Endodermal cell (in vitro differentiated cells): ENCODE measurements at regions not wholly inside any gene's neighbourhood (a gene's known extent, or its start where the extent isn't known, plus 50 kb on each side); places are given as distances from the start of the nearest gene placed in this dataset.

Source experiments
- DNase-seq: peaks from one replicate; pipeline ENCODE4 v3.0.0-alpha.2; 2017
- H3K27ac ChIP-seq: 2 replicates; pipeline ENCODE4 v1.5.1; 2013; ENCODE audit warnings: mild to moderate bottlenecking, low read depth, low read length, moderate library complexity
- H3K27me3 ChIP-seq: 2 replicates; pipeline ENCODE4 v1.6.1; 2013; ENCODE audit warnings: mild to moderate bottlenecking, low read length, moderate library complexity; ENCODE audit not compliant: insufficient read depth, control insufficient read depth, poor library complexity, severe bottlenecking
- H3K36me3 ChIP-seq: 2 replicates; pipeline ENCODE4 v1.7.0; 2013; ENCODE audit warnings: mild to moderate bottlenecking, low read length, moderate library complexity; ENCODE audit not compliant: control insufficient read depth, insufficient read depth
- H3K4me1 ChIP-seq: one replicate; pipeline ENCODE4 v1.7.0; 2013; ENCODE audit warnings: low read length; ENCODE audit not compliant: control insufficient read depth, insufficient read depth
- H3K4me3 ChIP-seq: 2 replicates; pipeline ENCODE4 v1.5.1; 2013; ENCODE audit warnings: mild to moderate bottlenecking, low read length, moderate library complexity
- H3K9ac ChIP-seq: 2 replicates; pipeline ENCODE4 v1.6.1; 2013; ENCODE audit warnings: mild to moderate bottlenecking, low read length, moderate library complexity; ENCODE audit not compliant: poor library complexity, severe bottlenecking; ENCODE audit errors: extremely low read depth
- H3K9me3 ChIP-seq: 2 replicates; pipeline ENCODE4 v1.6.1; 2013; ENCODE audit warnings: mild to moderate bottlenecking, low read length, moderate library complexity; ENCODE audit not compliant: control insufficient read depth
- H3K27ac Mint-ChIP-seq: 2 replicates; pipeline ENCODE4 v1.8.0; 2020; ENCODE audit warnings: mixed read lengths
- H3K27me3 Mint-ChIP-seq: 2 replicates; pipeline ENCODE4 v1.8.0; 2021; ENCODE audit warnings: mild to moderate bottlenecking, mixed read lengths; ENCODE audit not compliant: insufficient read depth
- H3K36me3 Mint-ChIP-seq: 2 replicates; pipeline ENCODE4 v1.8.0; 2020; ENCODE audit warnings: low read depth, mixed read lengths
- H3K4me1 Mint-ChIP-seq: 2 replicates; pipeline ENCODE4 v1.8.0; 2020; ENCODE audit warnings: mixed read lengths
- H3K4me3 Mint-ChIP-seq: 2 replicates; pipeline ENCODE4 v1.8.0; 2020; ENCODE audit warnings: mild to moderate bottlenecking, moderate library complexity, mixed read lengths
- H3K9me3 Mint-ChIP-seq: 2 replicates; pipeline ENCODE4 v1.8.0; 2020; ENCODE audit warnings: mild to moderate bottlenecking, mixed read lengths
- WGBS, 2 experiments: methylation state at CpG; one replicate each; pipeline versions ENCODE4 v1.1.5 to v1.1.7; 2013; ENCODE audit warnings: missing lambda C conversion rate in 2 of 2, mixed read lengths in 1 of 2; ENCODE audit not compliant: insufficient coverage in 1 of 2, insufficient read length in 1 of 2; 5-methylcytosine and 5-hydroxymethylcytosine counted together
- TF ChIP-seq, protein P1 (sequence below): fragments of 200-600 bp; sonication (generic); conservative IDR thresholded peaks from 2 replicates; pipeline ENCODE4 v1.5.0; 2021; ENCODE audit warnings: antibody characterized with exemption, mild to moderate bottlenecking

DNA sequence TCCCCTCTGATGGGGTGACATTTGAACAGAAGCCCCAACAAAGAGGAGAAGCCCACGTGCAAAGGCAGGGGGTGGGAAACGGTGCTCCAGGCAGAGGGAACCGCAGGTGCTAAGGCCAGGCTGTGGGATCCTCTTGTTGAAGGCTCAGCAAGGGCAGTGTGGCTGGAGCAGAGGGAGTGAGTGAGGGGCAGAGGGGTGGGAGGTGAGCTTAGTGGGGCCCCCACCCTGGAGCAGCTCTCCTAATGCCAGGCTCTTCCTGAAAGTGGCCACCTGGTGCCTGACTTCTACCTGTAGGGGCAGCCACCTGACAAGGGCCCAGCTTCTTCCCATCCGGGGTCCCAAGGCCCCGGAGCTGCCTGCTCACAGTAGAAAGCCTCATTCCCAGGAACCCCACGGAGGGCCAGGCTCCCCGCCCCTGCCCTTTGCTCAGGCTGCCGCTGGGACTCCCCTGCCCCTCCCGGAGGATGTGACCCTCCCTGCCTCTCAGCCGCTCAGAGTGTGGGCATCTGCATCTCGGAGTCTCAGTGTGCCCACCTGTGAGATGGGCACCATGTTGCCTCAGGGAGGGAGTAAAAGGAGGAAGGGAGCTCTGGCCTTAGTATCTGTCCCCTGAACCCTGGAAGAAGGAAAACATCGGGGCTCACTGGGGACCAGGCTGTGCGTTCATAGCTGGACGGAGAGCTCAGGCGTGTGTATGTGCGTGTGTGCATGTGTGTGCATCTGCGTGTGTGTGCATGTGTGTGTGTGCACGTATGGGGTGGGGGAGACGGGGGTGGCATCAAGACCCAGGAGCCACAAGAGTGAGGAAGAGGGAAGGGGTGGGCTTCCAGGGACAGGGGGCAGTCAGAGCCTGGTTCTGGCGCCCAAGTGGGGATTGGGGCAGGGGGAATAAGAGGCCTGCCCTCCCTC, 119.4 kb downstream of the CEBPB start:
- TF ChIP-seq, protein P1, sequence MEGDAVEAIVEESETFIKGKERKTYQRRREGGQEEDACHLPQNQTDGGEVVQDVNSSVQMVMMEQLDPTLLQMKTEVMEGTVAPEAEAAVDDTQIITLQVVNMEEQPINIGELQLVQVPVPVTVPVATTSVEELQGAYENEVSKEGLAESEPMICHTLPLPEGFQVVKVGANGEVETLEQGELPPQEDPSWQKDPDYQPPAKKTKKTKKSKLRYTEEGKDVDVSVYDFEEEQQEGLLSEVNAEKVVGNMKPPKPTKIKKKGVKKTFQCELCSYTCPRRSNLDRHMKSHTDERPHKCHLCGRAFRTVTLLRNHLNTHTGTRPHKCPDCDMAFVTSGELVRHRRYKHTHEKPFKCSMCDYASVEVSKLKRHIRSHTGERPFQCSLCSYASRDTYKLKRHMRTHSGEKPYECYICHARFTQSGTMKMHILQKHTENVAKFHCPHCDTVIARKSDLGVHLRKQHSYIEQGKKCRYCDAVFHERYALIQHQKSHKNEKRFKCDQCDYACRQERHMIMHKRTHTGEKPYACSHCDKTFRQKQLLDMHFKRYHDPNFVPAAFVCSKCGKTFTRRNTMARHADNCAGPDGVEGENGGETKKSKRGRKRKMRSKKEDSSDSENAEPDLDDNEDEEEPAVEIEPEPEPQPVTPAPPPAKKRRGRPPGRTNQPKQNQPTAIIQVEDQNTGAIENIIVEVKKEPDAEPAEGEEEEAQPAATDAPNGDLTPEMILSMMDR, result peak; percentile 23
- H3K36me3 Mint-ChIP-seq, result no peaks in the 10 kb centered on the region
- H3K4me3 Mint-ChIP-seq, result no peak overlapping the region
- no peaks in the 10 kb centered on the region for H3K9me3 ChIP-seq
- H3K4me3 ChIP-seq, result no peak overlapping the region
- peaks cover 13% of the 10 kb centered on the region for H3K4me1 Mint-ChIP-seq
- no peaks in the 10 kb centered on the region for H3K27me3 ChIP-seq
- peak; percentile 59 for DNase-seq
- H3K9ac ChIP-seq, result no peak overlapping the region
- no peak overlapping the region for H3K27ac Mint-ChIP-seq
- 79 to 88% methylated on average over 9 to 20 of the region's 20 CpGs for WGBS, 2 experiments
- no peaks in the 10 kb centered on the region for H3K4me1 ChIP-seq
- no peaks in the 10 kb centered on the region for H3K36me3 ChIP-seq
- no peaks in the 10 kb centered on the region for H3K9me3 Mint-ChIP-seq
- H3K27me3 Mint-ChIP-seq, result no peaks in the 10 kb centered on the region
- no peak overlapping the region for H3K27ac ChIP-seq

DNA sequence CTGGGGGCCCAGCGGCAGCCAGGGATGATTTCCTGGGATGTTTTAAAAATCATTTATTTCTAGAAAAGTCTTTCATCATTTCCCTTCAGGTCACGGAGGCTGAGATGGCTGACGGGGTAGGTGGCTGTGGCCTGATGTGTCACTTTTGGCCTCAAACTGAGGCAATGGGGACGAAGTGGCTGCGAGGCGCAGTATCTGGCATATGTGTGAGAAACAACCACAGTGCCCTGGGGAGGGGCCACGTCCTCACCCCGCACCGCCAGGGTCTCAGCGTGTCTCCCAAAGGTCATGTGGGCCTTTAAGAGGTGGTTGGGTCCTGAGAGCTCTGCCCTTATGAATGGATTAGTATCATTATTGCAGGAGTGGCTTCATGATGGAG, 120.0 kb downstream of the CEBPB start:
- Mint-ChIP-seq H3K27ac (no peak overlapping the region), H3K9me3 (no peaks in the 10 kb centered on the region), H3K4me3 (no peak overlapping the region), H3K4me1 (peaks cover 13% of the 10 kb centered on the region), H3K27me3 (no peaks in the 10 kb centered on the region), H3K36me3 (no peaks in the 10 kb centered on the region)
- Histone ChIP-seq H3K9ac (no peak overlapping the region), H3K36me3 (no peaks in the 10 kb centered on the region), H3K27me3 (no peaks in the 10 kb centered on the region), H3K4me1 (no peaks in the 10 kb centered on the region), H3K27ac (no peak overlapping the region), H3K4me3 (no peak overlapping the region), H3K9me3 (no peaks in the 10 kb centered on the region)
- TF ChIP-seq, protein P1, result no peak
- 89 to 90% methylated on average over 7 to 10 of the region's 10 CpGs for WGBS, 2 experiments
- DNase-seq, result peak; percentile 31

DNA sequence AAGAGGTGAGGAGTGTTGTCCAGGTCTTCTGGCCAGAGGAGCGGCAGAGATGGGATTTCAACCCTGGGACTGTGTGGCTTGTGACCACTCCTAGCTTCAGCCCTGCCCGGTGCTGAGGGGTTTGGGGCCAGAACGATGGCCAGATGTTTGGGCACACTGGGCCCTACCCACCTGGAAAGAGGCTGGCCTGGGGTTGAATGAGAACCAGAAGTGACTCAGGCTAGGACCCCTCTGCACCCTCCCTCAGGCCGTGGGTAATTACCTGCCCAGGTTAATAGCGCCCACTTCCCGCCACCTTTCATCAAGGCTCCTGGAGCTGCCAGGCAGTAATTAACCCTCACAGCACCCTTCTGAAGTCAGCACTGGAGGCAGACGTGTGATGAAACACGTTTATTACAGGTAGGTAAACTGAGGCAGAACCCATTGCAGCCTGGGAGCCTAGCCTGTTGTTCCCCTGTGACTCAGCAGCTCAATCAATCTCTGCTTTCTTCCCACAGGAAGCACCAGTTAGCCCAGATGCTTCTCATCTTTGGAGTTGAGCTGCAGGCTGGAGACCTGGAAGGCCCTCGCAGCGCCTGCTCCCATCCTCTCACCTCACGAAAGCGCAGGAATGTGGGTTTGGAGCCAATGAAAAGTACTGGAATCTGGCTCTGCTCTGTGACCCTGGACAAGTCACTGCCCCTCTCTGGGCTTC, 120.8 kb downstream of the CEBPB start:
- Mint-ChIP-seq H3K4me1 (peaks cover 6% of the 10 kb centered on the region), H3K36me3 (no peaks in the 10 kb centered on the region), H3K9me3 (no peaks in the 10 kb centered on the region), H3K27ac (no peak overlapping the region), H3K4me3 (no peak overlapping the region), H3K27me3 (no peaks in the 10 kb centered on the region)
- no peaks in the 10 kb centered on the region for H3K9me3 ChIP-seq
- H3K36me3 ChIP-seq, result no peaks in the 10 kb centered on the region
- TF ChIP-seq, protein P1, result no peak
- H3K27me3 ChIP-seq, result no peaks in the 10 kb centered on the region
- DNase-seq, result peak; percentile 32
- no peak overlapping the region for H3K4me3 ChIP-seq
- WGBS, 2 experiments, result 92 to 100% methylated on average over 7 to 12 of the region's 12 CpGs
- no peaks in the 10 kb centered on the region for H3K4me1 ChIP-seq
- H3K9ac ChIP-seq, result no peak overlapping the region
- no peak overlapping the region for H3K27ac ChIP-seq
